DMS53 (cell line): ENCODE measurements at regions not wholly inside any gene's neighbourhood (a gene's known extent, or its start where the extent isn't known, plus 50 kb on each side); places are given as distances from the start of the nearest gene placed in this dataset.
"Not testable (repeated sequence)": the region's sequence is repeated elsewhere in the genome, so short reads cannot be mapped to it uniquely, and the experiment has no call there.

Experiments
- DNase-seq: peaks from one replicate; lab custom pipeline; 2025; lab: John Stamatoyannopoulos, UW

GRCh38 chr12:125776212-125776611, 711.0 kb downstream of the AACS start:
- no peak for DNase-seq

GRCh38 chr12:125786143-125786542, 720.9 kb downstream of the AACS start:
- no peak for DNase-seq

- no peak for DNase-seq
These were observed 729.2 kb downstream of the AACS start for GRCh38 chr12:125794401-125794800.

- DNase-seq: no peak
These were observed 732.4 kb downstream of the AACS start for GRCh38 chr12:125797421-125798175.

GRCh38 chr12:125804660-125805059, 739.4 kb downstream of the AACS start:
- no peak for DNase-seq

- no peak for DNase-seq
These were observed 759.0 kb downstream of the AACS start for GRCh38 chr12:125824276-125824675.

- DNase-seq: no peak
These were observed 770.6 kb downstream of the AACS start for GRCh38 chr12:125835852-125836251.

GRCh38 chr12:125836647-125837046, 771.4 kb downstream of the AACS start:
- no peak for DNase-seq

- no peak for DNase-seq
These were observed 776.1 kb downstream of the AACS start for GRCh38 chr12:125841332-125841731.

GRCh38 chr12:125852116-125852515, 786.9 kb downstream of the AACS start:
- DNase-seq: no peak

- no peak for DNase-seq
These were observed 787.4 kb downstream of the AACS start for GRCh38 chr12:125852679-125853078.

GRCh38 chr12:125853670-125854069, 788.4 kb downstream of the AACS start:
- no peak for DNase-seq

GRCh38 chr12:125856366-125856765, 791.1 kb downstream of the AACS start:
- DNase-seq: no peak

- peak; percentile 4 for DNase-seq
These were observed 791.7 kb downstream of the AACS start for GRCh38 chr12:125856896-125857295.

- DNase-seq: peak; percentile 23
These were observed 795.5 kb downstream of the AACS start for GRCh38 chr12:125860672-125861288.

- DNase-seq: peak; percentile 83
These were observed 796.4 kb downstream of the AACS start for GRCh38 chr12:125861299-125862281.

GRCh38 chr12:125865236-125865635, 800.0 kb downstream of the AACS start:
- DNase-seq: not testable (repeated sequence)

GRCh38 chr12:125871811-125872594, 806.8 kb downstream of the AACS start:
- DNase-seq: no peak

- no peak for DNase-seq
These were observed 807.8 kb downstream of the AACS start for GRCh38 chr12:125873016-125873415.

GRCh38 chr12:125878483-125878882, 813.2 kb downstream of the AACS start:
- no peak for DNase-seq

- DNase-seq: no peak
These were observed 816.9 kb downstream of the AACS start for GRCh38 chr12:125882141-125882540.

- no peak for DNase-seq
These were observed 823.7 kb downstream of the AACS start for GRCh38 chr12:125888921-125889320.
